Right lobe of liver (tissue), 6 donors: ENCODE measurements at regions not wholly inside any gene's neighbourhood (a gene's known extent, or its start where the extent isn't known, plus 50 kb on each side); places are given as distances from the start of the nearest gene placed in this dataset.

Experiments
- ATAC-seq, 4 donors: fragments of 200-7000 bp; cut with Tn5 transposase; one replicate each; pipeline ENCODE4 v1.9.1; 2020; ENCODE audit warnings: mild to moderate bottlenecking in 4 of 4, moderate library complexity in 4 of 4
- DNase-seq, 3 donors: peaks; one replicate each; pipeline ENCODE4 v3.0.0-alpha.2; 2020
- H3K27ac ChIP-seq, 3 donors: fragments of 200-600 bp; one replicate each; pipeline ENCODE4 v1.8.0; 2022
- H3K27me3 ChIP-seq, 2 donors: fragments of 200-600 bp; one replicate each; pipeline ENCODE4 v1.8.0; 2022
- H3K36me3 ChIP-seq, 4 donors: fragments of 200-600 bp; sonication (generic) in 1 of 4; one replicate each; pipeline versions ENCODE4 v1.5.1 to v1.8.0; 2017 to 2022; ENCODE audit warnings: control low read depth in 1 of 4
- H3K4me1 ChIP-seq, 4 donors: fragments of 200-600 bp; sonication (generic) in 1 of 4; one replicate each; pipeline versions ENCODE4 v1.5.1 to v1.8.0; 2017 to 2022; ENCODE audit warnings: control low read depth in 1 of 4
- H3K4me3 ChIP-seq, 3 donors: fragments of 200-600 bp; one replicate each; pipeline ENCODE4 v1.8.0; 2022
- H3K9me3 ChIP-seq, 4 donors: fragments of 200-600 bp; sonication (generic) in 1 of 4; one replicate each; pipeline versions ENCODE4 v1.5.1 to v1.8.0; 2017 to 2022; ENCODE audit warnings: control low read depth in 1 of 4
- POLR2A ChIP-seq: fragments of 450-650 bp; IDR thresholded peaks from one replicate; pipeline ENCODE4 v1.6.1; 2017; ENCODE audit warnings: antibody characterized with exemption, mild to moderate bottlenecking
- WGBS: methylation state at CpG from one replicate; pipeline ENCODE4 v1.1.6; 2018; ENCODE audit warnings: low coverage, low lambda C conversion rate; ENCODE audit not compliant: insufficient coverage; ENCODE audit errors: missing lambda C conversion rate; 5-methylcytosine and 5-hydroxymethylcytosine counted together
- intact Hi-C, 2 donors: fragments of 100-400 bp; cut with DNase I; formaldehyde crosslinking; loops; one replicate each; pipeline versions ENCODE4 v1.11.2 to v1.14.1; 2022
- TF ChIP-seq, protein P1 (sequence below), 4 donors: fragments of 200-600 bp in 3 of 4; fragments of 450-650 bp in 1 of 4; IDR thresholded peaks; one replicate each; pipeline versions ENCODE4 v1.5.1 to v1.8.0; 2016 to 2022; ENCODE audit warnings: antibody characterized with exemption in 4 of 4, mild to moderate bottlenecking in 2 of 4
- donor health status: DM: no; HTN: yes; CAD: no.
- donor health status: DM: no; HTN: no; CAD: no.
- donor health status: DM: no; HTN: no; CAD: no.
- donor health status: DM: no; HTN: yes; CAD: no.
- donor health status: DM: no; HTN: yes; CAD: no.

DNA sequence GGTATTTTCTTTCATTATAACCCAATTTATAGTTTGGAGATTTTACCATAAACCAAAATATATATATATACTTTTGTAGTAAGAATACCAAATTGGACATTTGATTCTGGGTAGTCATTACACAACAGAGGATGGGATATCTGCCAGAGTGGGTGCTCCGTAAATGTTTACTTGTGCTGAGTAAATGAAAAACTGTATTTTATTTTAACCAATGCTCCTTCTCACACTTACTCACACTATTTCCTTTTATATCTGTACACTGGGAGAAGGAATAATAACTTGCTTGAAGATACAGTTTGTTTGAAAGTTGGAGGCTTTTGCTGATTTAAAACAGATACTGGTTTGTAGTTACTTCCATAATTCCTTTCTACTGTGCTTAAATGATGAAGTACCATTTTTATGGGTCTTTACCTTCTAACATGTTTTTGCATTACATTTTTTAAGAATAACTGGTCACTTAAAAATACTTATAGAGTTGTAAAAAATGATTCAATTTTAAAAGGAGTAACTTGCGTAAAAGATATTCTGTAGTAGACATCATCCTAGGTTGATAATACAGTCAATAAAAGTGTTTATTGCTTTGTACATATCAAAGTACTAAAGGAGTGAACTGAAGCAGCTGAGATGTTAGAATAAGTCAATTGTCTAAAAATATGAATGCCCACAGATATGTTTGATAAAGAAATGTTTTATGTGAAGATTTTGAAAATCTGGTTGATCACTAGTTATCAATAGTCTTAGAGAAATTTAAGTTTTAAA, 411.7 kb downstream of the UTRN start:
- TF ChIP-seq, protein P1, sequence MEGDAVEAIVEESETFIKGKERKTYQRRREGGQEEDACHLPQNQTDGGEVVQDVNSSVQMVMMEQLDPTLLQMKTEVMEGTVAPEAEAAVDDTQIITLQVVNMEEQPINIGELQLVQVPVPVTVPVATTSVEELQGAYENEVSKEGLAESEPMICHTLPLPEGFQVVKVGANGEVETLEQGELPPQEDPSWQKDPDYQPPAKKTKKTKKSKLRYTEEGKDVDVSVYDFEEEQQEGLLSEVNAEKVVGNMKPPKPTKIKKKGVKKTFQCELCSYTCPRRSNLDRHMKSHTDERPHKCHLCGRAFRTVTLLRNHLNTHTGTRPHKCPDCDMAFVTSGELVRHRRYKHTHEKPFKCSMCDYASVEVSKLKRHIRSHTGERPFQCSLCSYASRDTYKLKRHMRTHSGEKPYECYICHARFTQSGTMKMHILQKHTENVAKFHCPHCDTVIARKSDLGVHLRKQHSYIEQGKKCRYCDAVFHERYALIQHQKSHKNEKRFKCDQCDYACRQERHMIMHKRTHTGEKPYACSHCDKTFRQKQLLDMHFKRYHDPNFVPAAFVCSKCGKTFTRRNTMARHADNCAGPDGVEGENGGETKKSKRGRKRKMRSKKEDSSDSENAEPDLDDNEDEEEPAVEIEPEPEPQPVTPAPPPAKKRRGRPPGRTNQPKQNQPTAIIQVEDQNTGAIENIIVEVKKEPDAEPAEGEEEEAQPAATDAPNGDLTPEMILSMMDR (IDR thresholded peaks at IDR 0.05): no peak
- no peaks in the 10 kb centered on the region for H3K36me3 ChIP-seq
- DNase-seq (peak in 1 of 3 donors; percentile 65), ATAC-seq (peak; percentile 80 to 92 (median 86))
- peak overlapping the region in 2 of 3 donors; percentile 62 to 72 for H3K27ac ChIP-seq
- H3K9me3 ChIP-seq: no peaks in the 10 kb centered on the region
- peak overlapping the region in 2 of 3 donors; percentile 15 to 43 for H3K4me3 ChIP-seq
- WGBS: 22% methylated on average over 2 of the region's 2 CpGs
- no peaks in the 10 kb centered on the region for H3K27me3 ChIP-seq
- peaks cover 0 to 32% (median 3%) of the 10 kb centered on the region in 4 donors for H3K4me1 ChIP-seq
- intact Hi-C loops: no loop called here

DNA sequence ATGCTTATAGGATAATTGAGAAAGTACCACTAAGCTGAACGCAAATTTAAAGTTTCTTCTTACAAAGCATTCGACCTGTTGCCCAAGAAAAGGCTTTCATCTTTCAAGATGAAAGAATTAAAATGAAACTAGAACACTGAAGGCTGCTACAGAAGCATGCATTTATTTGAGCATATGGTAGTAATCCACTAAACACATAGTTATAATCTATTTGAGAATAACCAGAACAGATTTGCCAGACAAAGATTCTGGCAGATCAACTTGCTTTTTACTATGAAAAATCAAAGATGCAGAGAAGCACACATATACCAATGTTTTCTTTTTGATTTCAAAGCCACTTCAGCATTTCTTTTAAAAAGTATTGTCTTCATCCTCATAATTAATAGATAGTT, 412.2 kb downstream of the UTRN start:
- no peaks in the 10 kb centered on the region for H3K36me3 ChIP-seq
- no peaks in the 10 kb centered on the region for H3K27me3 ChIP-seq
- H3K27ac ChIP-seq: peak overlapping the region in 2 of 3 donors; percentile 62 to 72
- ATAC-seq: no peak
- WGBS: 25% methylated on average over 2 of the region's 2 CpGs
- H3K4me3 ChIP-seq: peak overlapping the region in 2 of 3 donors; percentile 15 to 43
- intact Hi-C loops: no loop called here
- H3K4me1 ChIP-seq: peaks cover 0 to 32% (median 3%) of the 10 kb centered on the region in 4 donors
- TF ChIP-seq POLR2A: no peak
- TF ChIP-seq, protein P1 (IDR thresholded peaks at IDR 0.05): no peak
- no peaks in the 10 kb centered on the region for H3K9me3 ChIP-seq
- DNase-seq: no peak

DNA sequence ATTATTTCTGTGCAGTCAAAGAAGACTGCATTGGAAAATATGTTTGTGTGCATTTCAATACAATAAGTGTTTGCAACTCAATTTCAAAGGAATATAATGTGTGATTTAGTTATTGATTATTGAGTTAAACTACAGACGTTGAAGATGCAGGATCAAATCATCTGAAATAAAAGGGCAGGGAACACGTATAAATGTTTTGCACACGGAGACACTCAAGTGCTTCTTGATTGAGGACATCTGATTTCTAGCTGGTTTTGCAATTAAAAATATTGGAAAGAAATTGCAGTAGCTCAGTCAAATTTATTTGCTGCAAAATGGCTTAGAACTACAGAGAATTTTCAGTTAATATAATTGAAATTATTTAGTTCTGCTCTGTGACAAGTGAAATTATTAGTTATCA, 412.7 kb downstream of the UTRN start:
- TF ChIP-seq POLR2A: no peak
- TF ChIP-seq, protein P1 (IDR thresholded peaks at IDR 0.05): no peak
- 14% methylated on average over 3 of the region's 3 CpGs for WGBS
- intact Hi-C loops: no loop called here
- DNase-seq (no peak), ATAC-seq (no peak)
- Histone ChIP-seq H3K9me3 (no peaks in the 10 kb centered on the region), H3K27ac (peak overlapping the region in 2 of 3 donors; percentile 62 to 72), H3K4me1 (peaks cover 0 to 32% (median 3%) of the 10 kb centered on the region in 4 donors), H3K36me3 (no peaks in the 10 kb centered on the region), H3K27me3 (no peaks in the 10 kb centered on the region), H3K4me3 (peak overlapping the region in 2 of 3 donors; percentile 15 to 43)

DNA sequence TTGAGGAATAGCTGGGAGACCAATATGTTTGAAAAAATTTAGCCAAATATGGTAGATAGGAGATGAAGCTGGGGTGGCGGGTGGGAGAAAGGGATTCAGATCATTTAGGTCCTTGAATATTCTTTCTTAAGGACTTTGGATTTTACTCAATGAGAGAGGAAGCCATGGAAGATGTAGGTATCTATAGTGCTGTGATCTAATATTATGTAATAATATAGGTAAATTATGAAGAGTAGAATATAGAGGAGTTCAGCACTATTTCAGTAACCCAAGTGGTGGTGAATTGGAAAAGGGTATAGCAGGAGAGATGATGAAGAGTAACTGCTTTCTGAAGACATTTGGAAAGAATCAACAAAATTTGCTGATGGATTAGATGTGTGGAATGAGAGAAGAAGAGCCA, 417.6 kb downstream of the UTRN start:
- H3K9me3 ChIP-seq: no peaks in the 10 kb centered on the region
- 100% methylated on average over 1 of the region's 1 CpG for WGBS
- intact Hi-C loops: no loop called here
- H3K4me3 ChIP-seq: no peak overlapping the region
- DNase-seq: no peak
- H3K4me1 ChIP-seq: peaks cover 0 to 11% (median 0%) of the 10 kb centered on the region in 4 donors
- no peak overlapping the region for H3K27ac ChIP-seq
- no peaks in the 10 kb centered on the region for H3K36me3 ChIP-seq
- ATAC-seq: no peak
- H3K27me3 ChIP-seq: no peaks in the 10 kb centered on the region
- TF ChIP-seq, protein P1 (IDR thresholded peaks at IDR 0.05): no peak
- TF ChIP-seq POLR2A: no peak
